Transverse colon (tissue), 4 donors: ENCODE measurements at regions not wholly inside any gene's neighbourhood (a gene's known extent, or its start where the extent isn't known, plus 50 kb on each side); places are given as distances from the start of the nearest gene placed in this dataset.
"Not testable (repeated sequence)": the region's sequence is repeated elsewhere in the genome, so short reads cannot be mapped to it uniquely, and the experiment has no call there.

ENCODE experiments used
- DNase-seq: peaks from one replicate; pipeline ENCODE4 v3.0.0-alpha.2; 2019
- H3K27ac ChIP-seq, 4 donors: fragments of 200-600 bp; sonication (generic); 2 replicates each; pipeline ENCODE4 v1.5.1; 2016 to 2018; ENCODE audit warnings: inconsistent platforms in 4 of 4
- H3K27me3 ChIP-seq: fragments of 200-600 bp; sonication (generic); 2 replicates; pipeline ENCODE4 v1.5.1; 2017; ENCODE audit warnings: inconsistent platforms
- H3K36me3 ChIP-seq, 4 donors: fragments of 200-600 bp; sonication (generic); 2 replicates each; pipeline ENCODE4 v1.5.1; 2017 to 2019; ENCODE audit warnings: inconsistent platforms in 4 of 4
- H3K4me1 ChIP-seq, 4 donors: fragments of 200-600 bp; sonication (generic); 2 replicates each; pipeline ENCODE4 v1.5.1; 2017 to 2020; ENCODE audit warnings: inconsistent platforms in 4 of 4
- H3K4me3 ChIP-seq, 4 donors: fragments of 200-600 bp; sonication (generic); 1 replicate in 1 of 4; 2 replicates in 3 of 4; pipeline versions ENCODE4 v1.5.1 to v1.6.1; 2017 to 2019; ENCODE audit warnings: inconsistent platforms in 4 of 4
- H3K9me3 ChIP-seq, 2 donors: fragments of 200-600 bp; sonication (generic); 2 replicates each; pipeline ENCODE4 v1.5.1; 2017 to 2019; ENCODE audit warnings: inconsistent platforms in 2 of 2
- WGBS, 2 donors: methylation state at CpG; one replicate each; pipeline ENCODE4 v1.1.5; 2018; ENCODE audit warnings: low coverage in 1 of 2; 5-methylcytosine and 5-hydroxymethylcytosine counted together
- in situ Hi-C, 4 donors: fragments of 200-750 bp; cut with MboI; loops; one replicate each; pipeline versions ENCODE4 v1.15.0 to v1.15.1; 2017; ENCODE audit warnings: low sequenced_read_pairs in 3 of 4, low pct_ligation_motif_present in 1 of 4, low pct_unique_long_range_greater_than_20kb in 1 of 4
- intact Hi-C: fragments of 100-400 bp; cut with DNase I; formaldehyde crosslinking; loops from one replicate; pipeline ENCODE4 v1.15.1; 2023; ENCODE audit warnings: low total_unique reads

DNA sequence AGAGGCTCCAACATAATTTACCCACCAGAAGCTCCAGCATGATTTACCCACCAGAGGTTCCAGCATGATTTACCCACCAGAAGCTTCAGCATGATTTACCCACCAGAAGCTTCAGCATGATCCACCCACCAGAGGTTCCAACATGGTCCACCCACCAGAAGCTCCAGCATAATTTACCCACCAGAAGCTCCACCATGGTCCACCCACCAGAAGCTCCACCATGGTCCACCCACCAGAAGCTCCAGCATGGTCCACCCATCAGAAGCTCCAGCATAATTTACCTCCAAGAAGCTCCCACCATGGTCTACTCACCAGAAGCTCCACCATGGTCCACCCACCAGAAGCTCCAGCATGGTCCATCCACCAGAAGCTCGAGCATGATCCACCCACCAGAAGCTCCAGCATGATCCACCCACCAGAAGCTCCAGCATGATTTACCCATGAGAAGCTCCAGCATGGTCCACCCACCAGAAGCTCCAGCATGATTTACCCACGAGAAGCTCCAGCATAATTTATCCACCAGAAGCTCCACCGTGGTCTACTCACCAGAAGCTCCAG, 137.0 kb upstream of the TPTE start:
- H3K4me1 ChIP-seq, in situ Hi-C loops, H3K27me3 ChIP-seq, H3K36me3 ChIP-seq, H3K4me3 ChIP-seq, DNase-seq, H3K27ac ChIP-seq, intact Hi-C loops: not testable (repeated sequence)
- peaks cover 47 to 49% of the 10 kb centered on the region in 2 donors for H3K9me3 ChIP-seq
- WGBS, 2 donors = 38 to 54% methylated on average over 2 to 3 of the region's 3 CpGs

DNA sequence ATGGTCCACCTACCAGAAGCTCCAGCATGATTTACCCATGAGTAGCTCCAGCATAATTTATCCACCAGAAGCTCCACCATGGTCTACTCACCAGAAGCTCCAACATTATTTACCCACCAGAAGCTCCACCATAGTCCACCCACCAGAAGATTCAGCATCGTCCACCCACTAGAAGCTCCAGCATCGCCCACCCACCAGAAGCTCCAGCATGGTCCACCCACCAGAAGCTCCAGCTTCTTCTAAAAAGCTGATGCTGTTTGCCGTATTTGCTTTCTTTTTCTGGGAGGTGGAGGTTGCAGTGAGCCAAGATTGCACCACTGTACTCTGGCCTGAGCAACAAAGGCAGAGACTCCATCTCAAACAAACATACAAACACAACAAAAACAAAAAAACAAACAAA, 136.2 kb upstream of the TPTE start:
- in situ Hi-C loops, H3K4me3 ChIP-seq, H3K27ac ChIP-seq, H3K4me1 ChIP-seq, H3K27me3 ChIP-seq, H3K36me3 ChIP-seq, DNase-seq, intact Hi-C loops: not testable (repeated sequence)
- peaks cover 39 to 44% of the 10 kb centered on the region in 2 donors for H3K9me3 ChIP-seq
- 80 to 81% methylated on average over 3 of the region's 3 CpGs for WGBS, 2 donors

DNA sequence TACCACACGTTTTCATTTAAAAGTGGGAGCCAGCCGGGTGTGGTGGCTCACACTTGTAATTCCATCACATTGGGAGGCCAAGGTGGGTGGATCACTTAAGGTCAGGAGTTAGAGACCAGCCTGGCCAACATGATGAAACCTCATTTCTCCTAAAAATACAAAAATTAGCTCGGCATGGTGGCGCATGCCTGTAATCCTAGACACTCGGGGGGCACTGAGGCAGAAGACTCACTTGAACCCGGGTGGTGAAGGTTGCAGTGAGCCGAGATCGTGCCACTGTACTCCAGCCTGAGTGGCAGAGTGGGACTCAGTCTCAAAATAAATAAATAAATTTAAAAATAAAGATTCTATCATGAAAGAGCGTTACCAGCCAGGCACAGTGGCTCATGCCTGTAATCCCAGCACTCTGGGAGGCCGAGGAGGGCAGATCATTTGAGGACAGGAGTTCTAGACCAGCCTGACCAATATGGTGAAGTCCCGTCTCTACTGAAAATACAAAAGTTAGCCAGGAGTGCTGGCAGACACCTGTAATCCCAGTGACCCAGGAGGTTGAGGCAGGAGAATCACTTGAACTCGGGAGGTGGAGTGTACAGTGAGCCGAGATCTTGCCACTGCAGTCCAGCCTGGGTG, 135.4 kb upstream of the TPTE start:
- H3K27me3 ChIP-seq, in situ Hi-C loops, H3K27ac ChIP-seq, H3K4me3 ChIP-seq, intact Hi-C loops, DNase-seq, H3K36me3 ChIP-seq, H3K4me1 ChIP-seq: not testable (repeated sequence)
- WGBS, 2 donors = 67 to 76% methylated on average over 13 of the region's 13 CpGs
- peaks cover 34 to 36% of the 10 kb centered on the region in 2 donors for H3K9me3 ChIP-seq

DNA sequence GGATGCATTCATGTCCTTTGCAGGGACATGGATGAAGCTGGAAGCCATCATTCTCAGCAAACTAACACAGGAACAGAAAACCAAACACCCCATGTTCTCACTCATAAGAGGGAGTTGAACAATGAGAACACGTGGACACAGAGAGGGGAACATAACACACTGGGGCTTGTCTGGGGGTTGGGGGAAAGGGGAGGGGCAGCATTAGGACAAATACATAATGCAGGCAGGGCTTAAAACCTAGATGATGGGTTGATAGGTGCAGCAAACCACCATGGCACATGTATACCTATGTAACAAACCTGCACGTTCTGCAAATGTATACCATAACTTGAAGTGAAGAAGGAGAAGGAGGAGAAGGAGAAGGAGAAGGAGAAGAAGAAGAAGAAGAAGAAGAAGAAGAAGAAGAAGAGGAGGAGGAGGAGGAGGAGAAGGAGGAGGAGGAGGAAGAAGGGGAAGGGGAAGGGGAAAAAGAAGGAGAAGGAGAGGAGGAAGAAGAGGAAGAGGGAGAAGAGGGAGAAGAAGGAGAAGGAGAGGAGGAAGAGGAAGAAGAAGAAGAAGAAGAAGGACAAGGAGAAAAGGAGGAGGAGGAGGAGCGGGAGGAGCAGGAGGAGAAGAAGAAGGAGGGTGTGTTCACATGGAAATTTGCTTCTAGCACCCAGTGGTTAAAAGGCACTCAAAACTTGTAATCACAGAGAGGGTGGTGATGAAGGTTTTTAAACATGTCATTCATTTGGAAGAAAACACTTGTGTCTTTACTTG, 133.5 kb upstream of the TPTE start:
- H3K9me3 ChIP-seq = peaks cover 32 to 39% of the 10 kb centered on the region in 2 donors

DNA sequence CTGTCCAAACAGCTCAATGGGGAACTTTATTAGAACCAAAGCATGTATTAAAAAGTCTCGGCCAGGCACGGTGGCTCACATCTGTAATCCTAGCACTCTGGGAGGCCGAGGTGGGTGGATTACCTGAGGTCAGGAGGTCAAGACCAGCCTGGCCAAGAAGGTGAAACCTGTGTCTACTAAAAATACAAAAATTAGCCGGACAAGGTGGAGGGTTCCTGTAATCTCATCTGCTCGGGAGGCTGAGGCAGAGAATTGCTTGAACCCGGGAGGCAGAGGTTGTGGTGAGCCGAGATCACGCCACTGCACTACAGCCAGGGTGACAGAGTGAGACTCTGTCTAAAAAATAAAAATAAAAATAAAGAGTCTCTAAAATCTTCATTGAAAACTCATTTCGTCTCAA, 132.8 kb upstream of the TPTE start:
- H3K4me3 ChIP-seq, H3K4me1 ChIP-seq, intact Hi-C loops, H3K27me3 ChIP-seq, in situ Hi-C loops, H3K36me3 ChIP-seq, DNase-seq, H3K27ac ChIP-seq: not testable (repeated sequence)
- 64 to 66% methylated on average over 9 of the region's 9 CpGs for WGBS, 2 donors
- H3K9me3 ChIP-seq = peaks cover 29 to 34% of the 10 kb centered on the region in 2 donors

More for the DNA sequence above, 133.5 kb upstream of the TPTE start:
- 45 to 61% methylated on average over 3 of the region's 3 CpGs for WGBS, 2 donors
- H3K27ac ChIP-seq, DNase-seq, H3K36me3 ChIP-seq, in situ Hi-C loops, H3K27me3 ChIP-seq, H3K4me1 ChIP-seq, intact Hi-C loops, H3K4me3 ChIP-seq: not testable (repeated sequence)

DNA sequence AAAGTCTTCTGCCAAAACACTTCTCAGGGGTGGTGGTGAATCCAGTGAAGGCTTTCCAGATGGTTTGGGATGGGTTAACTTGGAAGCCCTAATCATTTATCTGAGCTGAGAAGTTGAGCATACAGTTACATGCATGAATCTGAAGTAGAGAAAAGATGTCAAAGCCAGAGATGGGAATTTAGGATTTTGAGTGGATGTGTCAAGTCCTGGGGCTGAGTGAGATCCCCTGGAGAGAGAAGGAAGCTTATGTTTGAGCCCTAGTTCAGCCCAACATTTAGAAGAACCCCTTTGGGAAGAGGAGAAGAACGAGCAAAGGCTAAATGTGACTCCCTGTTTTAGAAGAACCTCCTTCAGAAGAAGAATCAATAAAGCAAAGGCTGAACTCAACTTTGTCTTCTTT, 129.1 kb upstream of the TPTE start:
- H3K36me3 ChIP-seq, H3K4me3 ChIP-seq, intact Hi-C loops, H3K27ac ChIP-seq, in situ Hi-C loops, H3K4me1 ChIP-seq, DNase-seq, H3K27me3 ChIP-seq: not testable (repeated sequence)
- 10% methylated on average over 1 of the region's 1 CpG; no CpG with 5 or more reads in 1 of the 2 donors for WGBS, 2 donors
- peaks cover 12 to 13% of the 10 kb centered on the region in 2 donors for H3K9me3 ChIP-seq

DNA sequence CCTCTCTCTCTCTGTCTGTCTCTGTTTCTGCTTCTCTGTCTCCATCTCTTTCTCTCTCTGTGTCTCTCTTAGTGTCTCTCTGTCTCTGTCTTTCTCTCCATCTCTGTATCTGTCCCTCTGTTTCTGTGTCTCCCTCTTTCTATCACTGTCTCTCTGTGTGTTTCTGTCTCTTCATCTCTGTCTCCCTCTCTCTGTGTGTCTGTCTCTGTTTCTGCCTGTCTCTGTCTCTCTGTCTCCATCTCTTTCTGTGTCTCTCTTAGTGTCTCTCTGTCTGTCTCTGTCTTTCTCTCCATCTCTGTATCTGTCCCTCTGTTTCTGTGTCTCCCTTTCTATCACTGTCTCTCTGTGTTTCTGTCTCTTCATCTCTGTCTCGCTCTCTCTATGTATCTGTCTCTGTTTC, 125.4 kb upstream of the TPTE start:
- H3K27ac ChIP-seq, H3K4me1 ChIP-seq, H3K4me3 ChIP-seq, H3K27me3 ChIP-seq, H3K36me3 ChIP-seq, intact Hi-C loops, in situ Hi-C loops, DNase-seq: not testable (repeated sequence)
- H3K9me3 ChIP-seq = peaks cover 16 to 19% of the 10 kb centered on the region in 2 donors
- WGBS, 2 donors = 53 to 62% methylated on average over 1 of the region's 1 CpG

DNA sequence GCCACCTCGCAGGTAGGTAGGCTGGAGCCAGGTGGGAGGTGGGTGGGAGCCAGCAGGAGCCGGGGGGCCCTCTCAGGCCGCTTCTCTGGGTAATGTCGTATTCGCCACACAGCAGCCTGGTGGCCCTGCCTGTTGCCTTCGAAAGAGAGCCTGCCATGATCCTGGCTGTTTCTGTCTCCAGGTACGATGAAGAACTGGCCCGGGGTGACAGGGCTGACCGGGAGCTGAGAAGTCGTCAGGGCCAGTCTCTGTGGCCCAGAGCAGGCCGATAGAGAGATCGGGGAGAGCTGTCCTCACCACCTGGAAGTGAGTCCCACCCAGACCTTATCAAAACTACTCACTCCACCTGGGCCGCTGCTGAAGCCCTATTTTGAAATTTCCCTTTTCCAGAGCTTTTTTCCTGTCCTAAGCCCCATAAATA, 123.9 kb upstream of the TPTE start:
- DNase-seq, H3K36me3 ChIP-seq, H3K4me1 ChIP-seq, H3K27ac ChIP-seq, H3K27me3 ChIP-seq, in situ Hi-C loops, intact Hi-C loops, H3K4me3 ChIP-seq: not testable (repeated sequence)
- 62 to 64% methylated on average over 9 to 13 of the region's 13 CpGs for WGBS, 2 donors
- H3K9me3 ChIP-seq = peaks cover 20 to 27% of the 10 kb centered on the region in 2 donors

DNA sequence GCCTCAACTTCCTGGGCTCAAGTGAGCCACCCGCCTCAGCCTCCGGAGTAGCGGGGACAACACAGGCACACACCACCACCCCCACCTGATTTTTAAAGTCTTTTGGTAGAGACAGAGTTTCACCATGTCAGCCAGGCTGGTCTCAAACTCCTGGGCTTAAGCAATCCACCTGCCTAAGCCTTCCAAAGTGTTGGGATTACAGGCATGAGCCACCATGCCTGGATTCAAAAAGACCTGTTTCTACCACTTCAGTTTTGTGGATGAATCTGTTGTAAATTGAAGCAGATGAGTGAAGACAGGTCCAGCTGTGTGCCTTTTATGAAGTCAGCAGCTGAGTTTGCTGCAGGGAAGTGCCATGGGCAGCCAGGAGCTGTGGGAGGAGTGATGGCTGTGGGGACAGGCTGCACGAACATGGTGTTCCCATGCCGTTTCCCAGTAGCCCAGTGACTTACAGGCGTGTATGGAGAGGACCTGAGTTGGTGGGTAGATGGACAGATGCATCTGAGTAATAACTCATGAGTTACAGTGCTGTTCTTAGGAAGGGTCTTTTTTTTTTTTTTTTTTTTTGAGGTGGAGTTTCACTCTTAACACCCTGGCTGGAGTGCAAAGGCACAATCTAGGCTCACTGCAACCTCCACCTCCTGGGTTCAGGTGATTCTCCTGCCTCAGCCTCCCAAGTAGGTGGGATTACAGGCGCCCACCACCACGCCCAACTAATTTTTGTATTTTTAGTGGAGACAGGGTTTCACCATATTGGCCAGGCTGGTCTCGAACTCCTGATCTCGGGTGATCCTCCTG, 122.5 kb upstream of the TPTE start:
- H3K27me3 ChIP-seq, DNase-seq, H3K27ac ChIP-seq, H3K4me3 ChIP-seq, intact Hi-C loops, H3K36me3 ChIP-seq, in situ Hi-C loops, H3K4me1 ChIP-seq: not testable (repeated sequence)
- WGBS, 2 donors = 65 to 94% methylated on average over 2 to 6 of the region's 10 CpGs
- H3K9me3 ChIP-seq = peaks cover 30 to 39% of the 10 kb centered on the region in 2 donors

DNA sequence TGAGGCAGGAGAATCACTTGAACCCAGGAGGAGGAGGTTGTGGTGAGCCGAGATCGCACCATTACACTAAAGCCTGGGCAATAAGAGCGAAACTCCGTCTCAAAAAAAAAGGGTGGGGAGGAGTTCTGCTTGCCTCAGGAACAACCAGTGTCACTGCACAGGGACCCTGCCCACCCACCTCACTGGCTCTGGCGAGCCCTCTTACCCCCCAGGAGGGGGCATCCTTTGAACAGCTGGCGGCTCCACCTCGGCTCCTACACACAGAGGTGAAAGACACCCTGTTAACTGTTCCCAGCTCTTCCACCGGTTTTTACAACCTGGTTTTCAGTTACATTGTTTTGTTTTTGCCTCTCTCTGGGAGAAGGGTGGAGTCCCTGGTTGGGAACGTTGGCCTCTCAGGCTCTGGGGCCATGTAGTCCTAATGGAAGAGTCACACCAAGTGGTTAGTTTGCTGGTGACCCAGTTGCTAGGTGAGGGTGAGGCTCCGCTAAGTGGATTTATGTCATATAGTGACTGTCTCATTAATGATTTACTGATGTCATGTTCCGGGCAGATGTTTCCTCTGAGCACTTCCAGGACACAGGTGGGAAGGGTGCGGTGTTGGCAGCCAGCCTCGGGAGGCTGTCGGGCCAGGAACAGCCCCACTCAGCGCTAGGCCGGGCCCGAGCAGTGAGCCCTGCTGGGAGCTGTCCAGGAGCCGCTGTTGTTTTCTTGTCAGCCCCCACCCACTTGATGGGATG, 120.6 kb upstream of the TPTE start:
- H3K27me3 ChIP-seq, intact Hi-C loops, H3K36me3 ChIP-seq, H3K4me3 ChIP-seq, H3K4me1 ChIP-seq, DNase-seq, H3K27ac ChIP-seq, in situ Hi-C loops: not testable (repeated sequence)
- peaks cover 44 to 58% of the 10 kb centered on the region in 2 donors for H3K9me3 ChIP-seq
- WGBS, 2 donors = 72 to 78% methylated on average over 9 to 18 of the region's 18 CpGs
